ENCODE measurements at regions not wholly inside any gene's neighbourhood (a gene's known extent, or its start where the extent isn't known, plus 50 kb on each side); places are given as distances from the start of the nearest gene placed in this dataset.

GRCh38 chr4:149056615-149057014 lies 614.4 kb upstream of the NR3C2 start (continued):
- no peak for TF ChIP-seq IKZF1 (conservative IDR thresholded peaks at IDR 0.05)

- TF ChIP-seq CBX3 (IDR thresholded peaks at IDR 0.05; ENCODE audit: borderline replicate concordance, low read depth) (no peak), TCF7 (IDR thresholded peaks at IDR 0.05; ENCODE audit: borderline replicate concordance) (no peak), MXI1 (IDR thresholded peaks at IDR 0.05; ENCODE audit: low read depth, low read length) (no peak), HDAC2 (IDR thresholded peaks at IDR 0.05) (no peak), KLF5 (IDR thresholded peaks at IDR 0.05; ENCODE audit: partially characterized antibody) (no peak)
- Histone ChIP-seq H3K9ac (ENCODE audit: control insufficient read depth, insufficient read depth, low read length) (no peak overlapping the region), H3K4me1 (ENCODE audit: control insufficient read depth, insufficient read depth, low read length) (no peaks in the 10 kb centered on the region), H3K36me3 (ENCODE audit: control insufficient read depth in 2 of 2, insufficient read depth in 2 of 2, low read length in 1 of 2) (no peaks in the 10 kb centered on the region), H3K27me3 (replicated peaks in 1 of 2; ENCODE audit: control insufficient read depth in 2 of 2, insufficient read depth in 2 of 2, low read length in 1 of 2) (no peaks in the 10 kb centered on the region), H3K4me3 (no peak overlapping the region), H3K79me2 (ENCODE audit: control insufficient read depth, insufficient read depth, low read length) (no peaks in the 10 kb centered on the region), H3K9me3 (replicated peaks; ENCODE audit: control insufficient read depth, insufficient read depth, low read length) (no peaks in the 10 kb centered on the region), H4K20me1 (ENCODE audit: control insufficient read depth, insufficient read depth) (no peaks in the 10 kb centered on the region), H3K27ac (ENCODE audit: control insufficient read depth, insufficient read depth) (no peak overlapping the region), H2AFZ (ENCODE audit: control insufficient read depth, low read depth, low read length) (no peak overlapping the region), H3K4me2 (ENCODE audit: control insufficient read depth, insufficient read depth) (no peak overlapping the region)
- ChIA-PET SMC1A (ENCODE audit: uncharacterized antibody, unreplicated experiment) (no interaction called here), POLR2A (no interaction called here), CTCF (no interaction called here), RAD21 (ENCODE audit: unreplicated experiment) (no interaction called here)
- FAIRE-seq (no peak), ATAC-seq (no peak), DNase-seq (ENCODE audit: low read depth, low spot score) (no peak)
- BruUV-seq (replicated peaks): no TSS peak
- WGBS (ENCODE audit: insufficient coverage, insufficient replicate concordance, low lambda C conversion rate, missing lambda C conversion rate): 0% methylated on average over 1 of the region's 1 CpG
- in situ Hi-C loops (cut with MboI): no loop called here
- intact Hi-C loops (cut with micrococcal nuclease; ENCODE audit: unreplicated experiment): no loop called here
Measured at GRCh38 chr4:149055624-149056023, 613.4 kb upstream of the NR3C2 start.

DNA sequence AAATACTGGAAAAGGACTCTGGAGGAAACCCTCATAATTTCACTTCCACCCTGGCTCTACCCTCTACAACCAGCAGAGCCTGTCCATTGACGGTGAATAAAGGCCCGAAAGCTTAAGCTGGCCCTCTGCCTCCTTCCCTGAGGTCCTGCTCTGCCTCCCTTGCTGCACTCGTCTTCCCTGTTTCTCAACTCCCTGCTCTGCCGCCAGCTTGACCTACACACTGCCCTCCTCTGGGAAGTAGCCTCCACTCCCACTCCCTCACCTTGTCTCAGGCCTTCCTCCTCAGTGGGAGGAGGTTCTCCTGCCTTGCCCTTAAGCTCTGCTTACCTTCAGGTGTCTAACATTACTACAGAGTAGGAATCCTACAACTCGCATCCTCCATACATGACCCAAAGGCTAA lies 608.6 kb upstream of the NR3C2 start:
- Histone ChIP-seq H3K9me3 (replicated peaks; ENCODE audit: control insufficient read depth, insufficient read depth, low read length) (no peaks in the 10 kb centered on the region), H3K79me2 (ENCODE audit: control insufficient read depth, insufficient read depth, low read length) (no peaks in the 10 kb centered on the region), H4K20me1 (ENCODE audit: control insufficient read depth, insufficient read depth) (no peaks in the 10 kb centered on the region), H2AFZ (ENCODE audit: control insufficient read depth, low read depth, low read length) (no peak overlapping the region), H3K4me1 (ENCODE audit: control insufficient read depth, insufficient read depth, low read length) (no peaks in the 10 kb centered on the region), H3K4me3 (no peak overlapping the region), H3K27me3 (replicated peaks in 1 of 2; ENCODE audit: control insufficient read depth in 2 of 2, insufficient read depth in 2 of 2, low read length in 1 of 2) (no peaks in the 10 kb centered on the region), H3K9ac (ENCODE audit: control insufficient read depth, insufficient read depth, low read length) (no peak overlapping the region), H3K36me3 (ENCODE audit: control insufficient read depth in 2 of 2, insufficient read depth in 2 of 2, low read length in 1 of 2) (no peaks in the 10 kb centered on the region), H3K27ac (ENCODE audit: control insufficient read depth, insufficient read depth) (no peak overlapping the region), H3K4me2 (ENCODE audit: control insufficient read depth, insufficient read depth) (no peak overlapping the region)
- WGBS (ENCODE audit: insufficient coverage, insufficient replicate concordance, low lambda C conversion rate, missing lambda C conversion rate): 31% methylated on average over 3 of the region's 5 CpGs
- ChIA-PET RAD21 (ENCODE audit: unreplicated experiment) (no interaction called here), POLR2A (no interaction called here), CTCF (no interaction called here), SMC1A (ENCODE audit: uncharacterized antibody, unreplicated experiment) (no interaction called here)
- TF ChIP-seq, protein P1, sequence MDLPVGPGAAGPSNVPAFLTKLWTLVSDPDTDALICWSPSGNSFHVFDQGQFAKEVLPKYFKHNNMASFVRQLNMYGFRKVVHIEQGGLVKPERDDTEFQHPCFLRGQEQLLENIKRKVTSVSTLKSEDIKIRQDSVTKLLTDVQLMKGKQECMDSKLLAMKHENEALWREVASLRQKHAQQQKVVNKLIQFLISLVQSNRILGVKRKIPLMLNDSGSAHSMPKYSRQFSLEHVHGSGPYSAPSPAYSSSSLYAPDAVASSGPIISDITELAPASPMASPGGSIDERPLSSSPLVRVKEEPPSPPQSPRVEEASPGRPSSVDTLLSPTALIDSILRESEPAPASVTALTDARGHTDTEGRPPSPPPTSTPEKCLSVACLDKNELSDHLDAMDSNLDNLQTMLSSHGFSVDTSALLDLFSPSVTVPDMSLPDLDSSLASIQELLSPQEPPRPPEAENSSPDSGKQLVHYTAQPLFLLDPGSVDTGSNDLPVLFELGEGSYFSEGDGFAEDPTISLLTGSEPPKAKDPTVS (IDR thresholded peaks at IDR 0.05; ENCODE audit: low read depth, low read length): no peak
- TF ChIP-seq KAT2A (conservative IDR thresholded peaks at IDR 0.05; ENCODE audit: control insufficient read depth, low read depth, low read length) (no peak), ATF7 (IDR thresholded peaks at IDR 0.05; ENCODE audit: low read depth) (no peak), POLR2AphosphoS2 (IDR thresholded peaks at IDR 0.05; ENCODE audit: low read depth, low read length) (no peak), POLR2A (IDR thresholded peaks at IDR 0.05; ENCODE audit: low read depth, low read length) (no peak), ZZZ3 (IDR thresholded peaks at IDR 0.05; ENCODE audit: control insufficient read depth, insufficient read length, low read depth) (no peak), IKZF2 (IDR thresholded peaks at IDR 0.05) (no peak)
- in situ Hi-C loops (cut with MboI): no loop called here
- no peak for ATAC-seq
- no peak for DNase-seq (ENCODE audit: low read depth, low spot score)
- intact Hi-C loops (cut with micrococcal nuclease; ENCODE audit: unreplicated experiment): no loop called here
- no TSS peak for BruUV-seq (replicated peaks)
- FAIRE-seq: no peak

Data from GM12878 (cell line).